ENCODE measurements at regions not wholly inside any gene's neighbourhood (a gene's known extent, or its start where the extent isn't known, plus 50 kb on each side); places are given as distances from the start of the nearest gene placed in this dataset.

GRCh38 chr14:53882684-53883083, 73.9 kb downstream of the BMP4 start:
- Histone ChIP-seq H3K4me1 (no peaks in the 10 kb centered on the region), H3K9me3 (no peaks in the 10 kb centered on the region), H3K27me3 (ENCODE audit: insufficient read depth in 3 of 3, low read length in 2 of 3) (peaks cover 0 to 2% (median 0%) of the 10 kb centered on the region in 3 donors), H3K4me3 (no peak overlapping the region), H3K36me3 (ENCODE audit: insufficient read depth in 1 of 2, low read depth in 1 of 2) (no peaks in the 10 kb centered on the region), H3K27ac (no peak overlapping the region)
- ATAC-seq = no peak
- no peak for TF ChIP-seq CTCF (IDR thresholded peaks at IDR 0.05)
- 51 to 57% (median 55%) methylated on average over 4 of the region's 4 CpGs for WGBS, 3 donors
- intact Hi-C loops (cut with DNase I) = no loop called here
- no peak for DNase-seq

GRCh38 chr14:53881921-53882320, 74.7 kb downstream of the BMP4 start:
- Histone ChIP-seq H3K4me1 (no peaks in the 10 kb centered on the region), H3K36me3 (ENCODE audit: insufficient read depth in 1 of 2, low read depth in 1 of 2) (no peaks in the 10 kb centered on the region), H3K9me3 (no peaks in the 10 kb centered on the region), H3K27me3 (ENCODE audit: insufficient read depth in 3 of 3, low read length in 2 of 3) (peaks cover 0 to 2% (median 0%) of the 10 kb centered on the region in 3 donors), H3K4me3 (no peak overlapping the region), H3K27ac (no peak overlapping the region)
- intact Hi-C loops (cut with DNase I) = no loop called here
- ATAC-seq = no peak
- WGBS, 3 donors = 83 to 88% (median 83%) methylated on average over 5 of the region's 5 CpGs
- DNase-seq = no peak
- no peak for TF ChIP-seq CTCF (IDR thresholded peaks at IDR 0.05)

DNA sequence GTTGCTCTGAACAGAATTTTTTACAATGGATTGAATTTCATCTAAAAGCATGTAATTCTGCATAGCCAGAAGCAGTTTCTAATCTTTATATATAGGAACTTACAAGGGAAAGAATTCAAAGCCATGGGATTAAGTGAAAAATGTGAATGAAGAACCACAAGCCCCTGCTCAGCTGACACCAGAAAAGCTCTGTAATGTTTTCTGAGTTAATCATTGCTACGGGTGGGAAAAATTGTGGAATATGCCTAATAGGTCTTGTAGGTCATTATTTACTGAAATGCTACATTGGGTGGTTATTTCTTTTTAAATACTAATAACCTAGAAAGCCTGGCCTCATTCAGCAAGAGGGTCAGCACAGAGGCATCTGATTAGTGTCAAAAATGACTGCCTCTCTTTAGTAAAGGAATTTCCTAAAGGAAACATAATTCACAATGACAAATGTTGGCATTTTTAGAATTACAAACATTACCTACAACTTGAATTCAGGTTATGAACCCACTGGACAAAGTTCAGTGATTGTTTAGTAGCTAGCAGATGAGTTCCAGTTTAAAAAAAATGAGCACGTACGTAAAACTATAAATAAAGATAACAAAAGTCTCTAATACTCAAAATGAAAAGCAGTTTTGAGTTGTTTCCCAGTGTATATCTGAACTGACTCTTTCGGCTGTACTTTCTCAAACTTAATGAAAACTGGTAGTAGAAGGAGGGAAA, 75.3 kb downstream of the BMP4 start:
- intact Hi-C loops (cut with DNase I) = no loop called here

DNA sequence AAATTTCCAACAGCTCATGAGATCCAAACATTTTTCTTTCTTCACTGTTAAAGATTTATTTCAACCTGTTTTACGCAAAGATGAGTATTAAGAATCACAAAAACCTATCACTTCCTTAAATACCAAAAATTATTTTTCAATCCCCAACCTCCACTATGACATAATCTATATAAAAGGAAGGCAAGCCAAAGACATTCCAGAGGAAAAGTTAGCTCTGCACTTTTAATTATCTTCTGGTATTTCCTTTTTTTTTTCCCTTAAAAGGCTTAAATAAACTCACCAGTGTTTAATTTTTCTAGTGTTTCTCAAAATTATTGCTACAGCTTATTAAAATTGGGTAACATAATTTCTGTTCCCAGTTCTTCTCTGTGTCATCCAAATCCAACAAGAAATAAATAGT, 75.9 kb downstream of the BMP4 start:
- Histone ChIP-seq H3K4me1 (no peaks in the 10 kb centered on the region), H3K27me3 (ENCODE audit: insufficient read depth in 3 of 3, low read length in 2 of 3) (peaks cover 0 to 2% (median 0%) of the 10 kb centered on the region in 3 donors), H3K4me3 (no peak overlapping the region), H3K27ac (peak overlapping the region; percentile 10), H3K9me3 (no peaks in the 10 kb centered on the region), H3K36me3 (ENCODE audit: insufficient read depth in 1 of 2, low read depth in 1 of 2) (no peaks in the 10 kb centered on the region)
- no peak for ATAC-seq
- no peak for DNase-seq
- intact Hi-C loops (cut with DNase I) = no loop called here
- TF ChIP-seq CTCF (IDR thresholded peaks at IDR 0.05) = no peak
- 75 to 85% (median 82%) methylated on average over 1 of the region's 1 CpG for WGBS, 3 donors

More for the DNA sequence above, 75.3 kb downstream of the BMP4 start:
- DNase-seq (no peak), ATAC-seq (no peak)
- WGBS, 3 donors = 40 to 41% (median 40%) methylated on average over 4 of the region's 4 CpGs
- H3K36me3 ChIP-seq (ENCODE audit: insufficient read depth in 1 of 2, low read depth in 1 of 2) = no peaks in the 10 kb centered on the region
- H3K9me3 ChIP-seq = no peaks in the 10 kb centered on the region
- H3K4me3 ChIP-seq = no peak overlapping the region
- H3K27me3 ChIP-seq (ENCODE audit: insufficient read depth in 3 of 3, low read length in 2 of 3) = peaks cover 0 to 2% (median 0%) of the 10 kb centered on the region in 3 donors
- H3K27ac ChIP-seq = no peak overlapping the region
- TF ChIP-seq CTCF (IDR thresholded peaks at IDR 0.05) = no peak
- H3K4me1 ChIP-seq = no peaks in the 10 kb centered on the region

DNA sequence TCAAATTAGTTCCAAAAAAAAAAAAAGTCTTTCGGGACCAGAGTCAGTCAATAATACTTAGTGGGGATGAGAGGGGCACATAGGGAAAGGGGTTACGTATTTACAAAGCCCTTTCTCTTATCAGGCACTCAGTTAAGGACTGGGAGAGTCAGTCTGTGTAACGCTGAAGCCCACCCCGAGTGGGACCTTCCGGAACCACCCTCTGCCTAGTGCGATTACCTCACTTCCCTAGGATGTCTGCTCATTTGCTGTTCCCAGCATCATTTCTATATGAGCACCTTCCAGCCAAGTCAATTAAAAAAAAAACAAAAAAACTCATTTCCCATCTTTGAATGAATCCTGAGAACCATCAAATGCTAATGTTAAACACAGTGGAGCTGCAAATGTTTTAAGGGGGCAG, 76.9 kb downstream of the BMP4 start:
- WGBS, 3 donors = 72 to 78% (median 77%) methylated on average over 6 of the region's 6 CpGs
- intact Hi-C loops (cut with DNase I) = no loop called here
- Histone ChIP-seq H3K9me3 (no peaks in the 10 kb centered on the region), H3K4me3 (no peak overlapping the region), H3K4me1 (no peaks in the 10 kb centered on the region), H3K27me3 (ENCODE audit: insufficient read depth in 3 of 3, low read length in 2 of 3) (no peaks in the 10 kb centered on the region), H3K36me3 (ENCODE audit: insufficient read depth in 1 of 2, low read depth in 1 of 2) (no peaks in the 10 kb centered on the region), H3K27ac (no peak overlapping the region)
- DNase-seq (no peak), ATAC-seq (peak in 1 of 4 donors; percentile 37)
- TF ChIP-seq CTCF (IDR thresholded peaks at IDR 0.05) = no peak

Measured in psoas muscle (tissue), 7 donors.